ENCODE measurements at regions not wholly inside any gene's neighbourhood (a gene's known extent, or its start where the extent isn't known, plus 50 kb on each side); places are given as distances from the start of the nearest gene placed in this dataset.

GRCh38 chr5:37906416-37906815, 66.6 kb upstream of the GDNF start:
- TF ChIP-seq CTCF (IDR thresholded peaks at IDR 0.05) (no peak), POLR2A (IDR thresholded peaks at IDR 0.05) (no peak)
